Panc1 (cell line): ENCODE measurements at regions not wholly inside any gene's neighbourhood (a gene's known extent, or its start where the extent isn't known, plus 50 kb on each side); places are given as distances from the start of the nearest gene placed in this dataset.

Experiments
- ATAC-seq: fragments of 200-7000 bp; cut with Tn5 transposase; 2 replicates; pipeline ENCODE4 v1.9.1; 2020; ENCODE audit warnings: mild to moderate bottlenecking, moderate library complexity
- BruUV-seq: library from RNA; stranded (reverse); fragments of 400-500 nt; replicated peaks from 2 replicates; lab custom pipeline; 2021; lab: Mats Ljungman, UMichigan
- CTCF ChIA-PET: fragments of 300-600 bp; sonication (Branson Sonifier 250); formaldehyde crosslinking; loops from one replicate; lab custom pipeline; 2022; ENCODE audit warnings: antibody characterized with exemption; lab: Charles Lee
- POLR2A ChIA-PET: fragments of 300-600 bp; sonication (Branson Sonifier 250); formaldehyde crosslinking; loops from one replicate; lab custom pipeline; 2022; ENCODE audit warnings: antibody characterized with exemption; lab: Charles Lee
- DNase-seq: peaks from one replicate; pipeline ENCODE4 v3.0.0-alpha.2; 2010; ENCODE audit warnings: low read depth, low spot score
- H3K27ac ChIP-seq: 2 replicates; pipeline ENCODE4 v1.5.1; 2011; ENCODE audit warnings: mild to moderate bottlenecking, low read length, inconsistent platforms
- H3K27me3 ChIP-seq: fragments of 200-500 bp; sonication (Bioruptor generic); 2 replicates; pipeline ENCODE4 v1.6.0; 2014; ENCODE audit warnings: low read length, inconsistent platforms; ENCODE audit not compliant: control insufficient read depth, insufficient read depth
- H3K36me3 ChIP-seq: fragments of 200-500 bp; sonication (Bioruptor generic); 2 replicates; pipeline ENCODE4 v1.5.1; 2014; ENCODE audit warnings: inconsistent platforms, mild to moderate bottlenecking, low read length, moderate library complexity; ENCODE audit not compliant: control insufficient read depth, insufficient read depth
- H3K4me1 ChIP-seq: 2 replicates; pipeline ENCODE4 v1.5.1; 2011; ENCODE audit warnings: inconsistent platforms, mild to moderate bottlenecking, low read length, moderate library complexity; ENCODE audit not compliant: control insufficient read depth, insufficient read depth
- H3K4me3 ChIP-seq, 2 experiments: 2 replicates each; pipeline ENCODE4 v1.5.1; 2011 to 2012; ENCODE audit warnings: low read depth in 2 of 2, low read length in 2 of 2, mild to moderate bottlenecking in 2 of 2, inconsistent platforms in 1 of 2, moderate library complexity in 1 of 2
- H3K9me3 ChIP-seq: fragments of 200-500 bp; sonication (Bioruptor generic); 2 replicates; pipeline ENCODE4 v1.5.1; 2014; ENCODE audit warnings: low read depth, mild to moderate bottlenecking, inconsistent platforms, low read length, moderate library complexity; ENCODE audit not compliant: control insufficient read depth, insufficient read depth
- CTCF ChIP-seq: fragments of 450-650 bp; IDR thresholded peaks from 2 replicates; pipeline ENCODE4 v1.5.1; 2017; ENCODE audit warnings: mild to moderate bottlenecking
- POLR2AphosphoS5 ChIP-seq: IDR thresholded peaks from 2 replicates; pipeline ENCODE4 v1.6.1; 2012; ENCODE audit warnings: mild to moderate bottlenecking, low read depth, low read length, moderate library complexity
- REST ChIP-seq, 2 experiments: IDR thresholded peaks; 2 replicates each; pipeline ENCODE4 v1.6.1; 2011 to 2012; ENCODE audit warnings: low read depth in 2 of 2, control low read depth in 1 of 2, low read length in 1 of 2, mild to moderate bottlenecking in 1 of 2, moderate library complexity in 1 of 2; ENCODE audit not compliant: insufficient read depth in 1 of 2
- SIN3A ChIP-seq: IDR thresholded peaks from 2 replicates; pipeline ENCODE4 v1.6.1; 2012; ENCODE audit warnings: low read depth, mild to moderate bottlenecking, low read length, moderate library complexity, borderline replicate concordance; ENCODE audit not compliant: insufficient read depth
- TCF7L2 ChIP-seq: IDR thresholded peaks from 2 replicates; pipeline ENCODE4 v1.6.1; 2011; ENCODE audit warnings: mild to moderate bottlenecking, low read depth, low read length, inconsistent platforms
- in situ Hi-C: cut with HindIII; loops from 2 replicates; pipeline ENCODE4 v1.10.0; 2016; ENCODE audit warnings: low sequenced_read_pairs, low pct_unique_long_range_greater_than_20kb
- intact Hi-C: fragments of 100-400 bp; cut with micrococcal nuclease; formaldehyde crosslinking; loops from one replicate; pipeline ENCODE4 v1.10.0; 2022; ENCODE audit not compliant: unreplicated experiment

GRCh38 chrX:100477958-100478357 lies 67.9 kb upstream of the PCDH19 start:
- no peaks in the 10 kb centered on the region for H3K27me3 ChIP-seq
- H3K36me3 ChIP-seq: no peaks in the 10 kb centered on the region
- ATAC-seq (no peak), DNase-seq (no peak)
- TF ChIP-seq REST (IDR thresholded peaks at IDR 0.05; ENCODE audit: insufficient read depth in 1 of 2, low read depth in 2 of 2, low read length in 1 of 2) (no peak), TCF7L2 (no peak), POLR2AphosphoS5 (no peak), SIN3A (no peak), CTCF (no peak)
- H3K9me3 ChIP-seq: no peaks in the 10 kb centered on the region
- ChIA-PET POLR2A (no interaction called here), CTCF (no interaction called here)
- no peaks in the 10 kb centered on the region for H3K4me1 ChIP-seq
- no peak overlapping the region for H3K27ac ChIP-seq
- intact Hi-C loops (no loop called here), in situ Hi-C loops (no loop called here)
- BruUV-seq: no TSS peak
- no peak overlapping the region for H3K4me3 ChIP-seq

- no peak for TF ChIP-seq SIN3A
- TF ChIP-seq REST (IDR thresholded peaks at IDR 0.05; ENCODE audit: insufficient read depth in 1 of 2, low read depth in 2 of 2, low read length in 1 of 2): no peak
- TF ChIP-seq TCF7L2: no peak
- no peak for TF ChIP-seq CTCF
- TF ChIP-seq POLR2AphosphoS5: no peak
- no peaks in the 10 kb centered on the region for H3K36me3 ChIP-seq
- intact Hi-C loops: no loop called here
- H3K4me1 ChIP-seq: no peaks in the 10 kb centered on the region
- ChIA-PET CTCF (no interaction called here), POLR2A (no interaction called here)
- no peaks in the 10 kb centered on the region for H3K27me3 ChIP-seq
- no peaks in the 10 kb centered on the region for H3K9me3 ChIP-seq
- no peak overlapping the region for H3K27ac ChIP-seq
- DNase-seq (no peak), ATAC-seq (no peak)
- no peak overlapping the region for H3K4me3 ChIP-seq
- no TSS peak for BruUV-seq
- in situ Hi-C loops: no loop called here
These were observed 67.4 kb upstream of the PCDH19 start for GRCh38 chrX:100477467-100477866.
